GM13976 (cell line): ENCODE measurements at regions not wholly inside any gene's neighbourhood (a gene's known extent, or its start where the extent isn't known, plus 50 kb on each side); places are given as distances from the start of the nearest gene placed in this dataset.

ENCODE experiments used
- DNase-seq: peaks from one replicate; pipeline ENCODE4 v3.0.0; 2012; ENCODE audit warnings: low spot score
- CTCF ChIP-seq: IDR thresholded peaks from 2 replicates; pipeline ENCODE4 v1.5.1; 2012; ENCODE audit warnings: borderline replicate concordance, mild to moderate bottlenecking; ENCODE audit not compliant: insufficient read depth; ENCODE audit errors: extremely low read depth, missing control alignments, control extremely low read depth
- in situ Hi-C: fragments of 300-500 bp; cut with MboI; formaldehyde crosslinking; loops from one replicate; pipeline ENCODE4 v1.12.0; 2022; ENCODE audit warnings: low sequenced_read_pairs, mixed read lengths, inconsistent platforms; ENCODE audit not compliant: unreplicated experiment

- in situ Hi-C loops, result no loop called here
- no peak for DNase-seq
- TF ChIP-seq CTCF, result no peak
These were observed 278.9 kb downstream of the MEX3B start for GRCh38 chr15:81766829-81767475.

- TF ChIP-seq CTCF, result no peak
- DNase-seq, result no peak
- in situ Hi-C loops, result no loop called here
These were observed 280.0 kb downstream of the MEX3B start for GRCh38 chr15:81765816-81766215.

- in situ Hi-C loops, result no loop called here
- no peak for TF ChIP-seq CTCF
- no peak for DNase-seq
These were observed 282.5 kb downstream of the MEX3B start for GRCh38 chr15:81763304-81763703.

GRCh38 chr15:81760686-81761085 is 285.1 kb downstream of the MEX3B start:
- DNase-seq, result no peak
- no peak for TF ChIP-seq CTCF
- in situ Hi-C loops, result no loop called here

GRCh38 chr15:81758818-81759284 is 287.0 kb downstream of the MEX3B start:
- TF ChIP-seq CTCF, result no peak
- in situ Hi-C loops, result no loop called here
- DNase-seq, result no peak

GRCh38 chr15:81755626-81756025 is 290.2 kb downstream of the MEX3B start:
- in situ Hi-C loops, result no loop called here
- no peak for DNase-seq
- no peak for TF ChIP-seq CTCF
